Stimulated activated CD4-positive, alpha-beta T cell treated with anti-CD3 and anti-CD28 coated beads, TNF-alpha, amount 100 ng/mL, for 48 hours (primary cell): ENCODE measurements at regions not wholly inside any gene's neighbourhood (a gene's known extent, or its start where the extent isn't known, plus 50 kb on each side); places are given as distances from the start of the nearest gene placed in this dataset.

Experiments
- DNase-seq, 3 donors: peaks; one replicate each; pipeline ENCODE4 v3.0.0-alpha.2; 2020; ENCODE audit warnings: low read depth in 3 of 3

- DNase-seq: no peak
Measured at GRCh38 chr12:47560415-47560814, 145.4 kb downstream of the RPAP3 start.

DNA sequence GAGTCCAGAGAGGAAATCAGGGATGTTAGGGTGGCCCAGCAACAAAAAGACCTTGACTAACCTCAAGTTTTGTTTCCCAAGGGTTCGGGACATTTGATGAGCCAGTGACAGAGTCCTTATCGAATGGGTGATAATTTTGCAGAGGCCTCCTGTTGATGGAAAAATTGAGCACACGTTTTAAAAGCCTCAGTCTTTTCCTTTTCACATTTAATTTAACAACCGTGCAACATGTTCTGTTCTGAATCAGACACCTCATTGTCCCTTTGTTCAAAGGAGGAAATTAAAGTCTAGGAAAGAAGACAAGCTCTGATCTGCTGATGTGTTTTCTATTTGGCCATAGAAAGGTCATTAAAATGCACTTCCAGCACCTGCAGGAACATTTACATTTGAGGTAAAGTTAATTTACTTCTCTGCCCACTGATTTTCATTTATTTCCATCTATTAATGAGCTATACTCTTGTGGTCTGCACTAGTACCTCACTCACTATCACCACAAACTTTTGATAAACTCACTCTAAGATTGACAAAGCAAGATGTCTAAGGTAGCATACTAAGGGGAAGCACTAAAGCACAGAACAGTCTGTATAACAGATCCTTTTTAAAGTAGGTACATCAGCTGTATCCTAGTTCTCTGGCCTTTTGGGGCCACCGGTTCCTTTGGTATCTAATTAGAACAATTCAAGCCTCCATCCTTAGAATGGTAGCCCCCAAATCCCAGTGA, 147.0 kb downstream of the RPAP3 start:
- DNase-seq: no peak

- no peak for DNase-seq
Measured at GRCh38 chr12:47557386-47557785, 148.4 kb downstream of the RPAP3 start.

GRCh38 chr12:47556261-47557030, 149.4 kb downstream of the RPAP3 start:
- no peak for DNase-seq

DNA sequence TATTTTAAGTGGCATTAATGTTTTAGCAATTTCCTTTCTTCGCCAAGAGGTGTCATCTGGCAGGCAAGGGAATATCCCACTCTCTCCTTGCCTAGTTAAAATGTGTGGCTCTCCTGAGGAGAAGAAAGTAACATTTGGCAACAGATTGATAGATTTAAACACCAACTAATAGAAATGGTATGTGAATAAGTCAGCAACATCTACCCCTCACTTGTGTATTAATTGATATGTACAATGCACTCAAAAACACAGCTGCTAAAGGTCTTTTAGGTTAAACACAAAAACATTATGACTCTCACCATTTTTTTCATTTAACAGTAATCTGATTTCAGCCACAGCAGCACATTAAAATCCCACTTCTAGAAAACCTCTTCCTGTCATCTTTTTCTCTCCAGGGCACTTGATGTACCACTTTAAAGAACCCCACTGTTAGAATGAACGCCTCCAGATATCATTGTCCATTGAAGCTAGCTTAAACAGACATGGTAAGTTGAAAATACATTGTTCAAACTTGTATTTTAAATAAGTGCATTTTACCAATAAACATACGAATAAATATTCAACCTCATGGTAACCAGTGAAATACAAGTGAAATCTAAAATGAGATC, 151.7 kb downstream of the RPAP3 start:
- no peak for DNase-seq

GRCh38 chr12:47553266-47553665, 152.6 kb downstream of the RPAP3 start:
- DNase-seq: no peak

- no peak for DNase-seq
Measured at GRCh38 chr12:47551426-47551851, 154.4 kb downstream of the RPAP3 start.

DNA sequence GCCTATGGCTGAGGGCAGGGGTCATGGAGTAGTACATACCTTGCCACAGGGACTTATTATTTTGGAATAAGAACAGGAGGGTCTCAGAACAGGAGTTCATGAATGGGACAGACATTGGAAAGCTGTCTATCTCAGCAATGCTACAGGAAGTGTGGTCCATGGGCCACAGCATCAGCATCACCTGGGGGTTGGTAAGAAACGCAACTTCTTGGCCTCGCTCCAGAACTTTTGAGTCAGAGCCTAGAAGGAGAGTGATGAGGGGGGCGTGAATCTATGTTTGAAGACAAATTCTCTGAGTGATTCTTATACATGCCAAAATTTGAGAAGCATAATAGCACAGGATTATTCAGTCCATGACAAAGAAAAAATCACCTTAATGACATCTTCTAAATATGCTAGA, 156.6 kb downstream of the RPAP3 start:
- no peak for DNase-seq

DNA sequence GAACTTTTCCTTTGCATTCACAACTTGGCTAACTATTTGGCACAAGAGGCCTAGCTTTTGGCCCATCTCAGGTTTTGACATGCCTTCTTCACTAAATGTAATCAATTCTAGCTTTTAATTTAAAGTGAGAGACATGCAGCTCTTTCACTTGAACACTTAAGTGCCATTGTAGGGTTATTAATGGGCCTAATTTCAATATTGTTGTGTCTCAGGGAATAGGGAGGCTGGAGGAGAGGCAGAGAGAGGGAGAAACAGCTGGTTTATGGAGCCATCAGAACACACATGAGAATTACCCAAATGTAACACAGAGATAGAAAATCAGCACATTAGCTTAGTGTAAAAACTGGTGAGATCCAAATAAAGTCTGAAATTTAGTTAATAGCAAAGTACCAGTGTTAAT, 157.4 kb downstream of the RPAP3 start:
- DNase-seq: no peak

DNA sequence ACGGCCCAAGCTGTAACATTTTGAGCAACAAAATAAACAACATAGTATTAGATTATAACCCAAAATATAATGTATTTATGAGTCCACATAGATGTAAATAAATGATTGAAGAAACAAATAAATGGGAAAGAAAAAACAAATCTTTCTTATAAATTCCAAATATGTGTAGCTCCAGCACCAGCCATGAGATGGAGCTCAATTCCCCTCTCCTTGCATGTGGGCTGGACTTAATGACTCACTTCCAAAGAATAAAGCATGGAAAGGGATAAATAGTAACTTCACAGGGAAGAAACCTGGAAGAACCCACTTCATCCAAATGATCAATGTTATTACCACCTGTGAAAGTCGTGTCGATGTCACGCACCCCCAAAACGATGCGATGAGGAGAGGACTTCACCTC, 158.8 kb downstream of the RPAP3 start:
- no peak for DNase-seq

GRCh38 chr12:47545938-47546609, 159.8 kb downstream of the RPAP3 start:
- DNase-seq: no peak

GRCh38 chr12:47534695-47535094, 171.1 kb downstream of the RPAP3 start:
- no peak for DNase-seq

DNA sequence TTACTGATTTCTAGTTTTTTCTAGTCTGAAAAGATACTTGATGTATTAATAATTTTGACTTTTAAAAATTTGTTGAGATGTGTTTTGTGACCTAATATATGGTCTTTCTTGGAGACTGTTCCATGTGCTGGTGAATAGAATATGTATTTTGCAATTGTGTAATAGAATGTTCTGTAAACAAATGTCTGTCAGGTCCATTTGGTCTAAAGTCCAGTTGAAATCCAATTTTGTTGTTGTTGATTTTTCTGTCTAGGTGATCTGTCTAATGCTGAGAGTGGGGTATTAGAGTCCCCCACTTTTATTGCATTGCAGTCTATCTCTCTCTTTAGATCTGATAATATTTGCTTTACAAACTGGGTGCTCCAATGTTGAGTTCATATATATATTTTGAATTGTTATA, 175.8 kb downstream of the RPAP3 start:
- DNase-seq: no peak

GRCh38 chr12:47527816-47528215, 178.0 kb downstream of the RPAP3 start:
- DNase-seq: no peak

DNA sequence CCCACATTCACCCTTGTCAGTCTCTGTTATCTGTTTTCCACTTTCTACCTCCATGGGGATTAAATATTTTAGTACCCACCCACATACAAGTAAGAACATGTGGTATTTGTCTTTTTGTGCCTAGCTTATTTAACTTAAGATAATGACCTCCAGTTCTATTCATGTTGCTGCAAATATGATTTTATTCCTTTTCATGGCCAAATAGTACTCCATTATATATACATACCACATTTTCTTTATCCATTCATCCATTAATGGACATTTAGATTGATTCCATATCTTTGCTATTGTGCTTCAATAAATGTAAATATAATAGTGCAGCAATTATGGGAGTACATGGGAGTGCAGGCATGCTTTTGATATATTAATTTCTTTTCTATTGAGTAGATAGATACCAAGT, 185.8 kb downstream of the RPAP3 start:
- no peak for DNase-seq

GRCh38 chr12:47517122-47517521, 188.7 kb downstream of the RPAP3 start:
- DNase-seq: no peak

DNA sequence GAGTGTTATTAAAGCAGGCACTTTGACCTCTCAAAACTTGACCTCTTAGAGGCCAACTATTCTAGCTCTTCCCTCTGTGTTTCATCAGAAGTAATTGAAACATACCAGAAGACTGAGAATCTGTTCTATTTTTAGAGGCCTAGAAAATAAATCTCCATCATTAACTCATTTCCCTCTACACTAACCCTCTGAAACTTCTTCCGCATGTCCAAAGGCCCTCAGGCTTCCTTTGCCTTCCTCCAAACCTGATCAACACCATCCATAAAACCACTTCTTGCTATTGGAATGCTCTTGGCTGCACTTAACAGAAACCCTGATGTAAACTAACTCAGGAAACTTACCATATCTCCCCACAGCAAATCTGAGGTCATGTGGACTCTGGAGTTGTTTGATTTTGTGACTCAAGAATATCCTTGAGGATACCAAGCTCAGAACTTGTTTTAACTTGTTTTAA, 196.4 kb downstream of the RPAP3 start:
- no peak for DNase-seq

DNA sequence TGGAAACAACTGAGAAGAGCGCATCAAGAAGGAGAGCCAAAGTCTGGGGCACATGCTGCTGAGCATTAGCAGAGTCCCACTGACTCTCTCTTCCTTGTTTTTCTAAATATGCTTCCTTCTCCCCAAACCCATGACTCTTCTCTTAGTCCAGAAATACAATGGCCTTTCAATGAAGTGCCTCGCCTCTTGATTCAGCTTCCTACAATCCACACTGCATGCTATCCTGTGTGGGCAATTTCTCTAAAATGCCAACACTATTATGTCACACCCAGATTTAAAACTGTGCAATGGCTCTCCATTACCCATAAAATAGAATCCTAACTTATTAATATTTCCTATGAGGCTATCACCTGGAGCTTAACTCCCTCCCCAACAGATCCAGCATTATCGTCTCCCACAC, 198.6 kb downstream of the RPAP3 start:
- DNase-seq: no peak

- DNase-seq: no peak
Measured at GRCh38 chr12:47504775-47505446, 200.9 kb downstream of the RPAP3 start.

GRCh38 chr12:47493801-47494200, 212.0 kb downstream of the RPAP3 start:
- DNase-seq: no peak

GRCh38 chr12:47491516-47492305, 214.1 kb downstream of the RPAP3 start:
- no peak for DNase-seq
